ENCODE measurements at regions not wholly inside any gene's neighbourhood (a gene's known extent, or its start where the extent isn't known, plus 50 kb on each side); places are given as distances from the start of the nearest gene placed in this dataset.
"Not testable (repeated sequence)": the region's sequence is repeated elsewhere in the genome, so short reads cannot be mapped to it uniquely, and the experiment has no call there.

- FAIRE-seq: no peak
- no peak for DNase-seq (ENCODE audit: insufficient read length, low spot score)
Observed at GRCh38 chr2:62335612-62336011, 139.7 kb downstream of the B3GNT2 start.

- FAIRE-seq (peak; percentile 85), DNase-seq (ENCODE audit: insufficient read length, low spot score) (no peak)
Observed at GRCh38 chr2:62334440-62335058, 138.6 kb downstream of the B3GNT2 start.

- DNase-seq (ENCODE audit: insufficient read length, low spot score): no peak
- FAIRE-seq: no peak
Observed at GRCh38 chr2:62334009-62334408, 138.1 kb downstream of the B3GNT2 start.

- FAIRE-seq: no peak
Observed at GRCh38 chr2:62330959-62331358, 135.0 kb downstream of the B3GNT2 start.

GRCh38 chr2:62329797-62330196, 133.9 kb downstream of the B3GNT2 start:
- no peak for DNase-seq (ENCODE audit: insufficient read length, low spot score)
- FAIRE-seq: no peak

More at GRCh38 chr2:62330959-62331358, 135.0 kb downstream of the B3GNT2 start:
- DNase-seq (ENCODE audit: insufficient read length, low spot score): no peak

- DNase-seq (ENCODE audit: insufficient read length, low spot score): no peak
- FAIRE-seq: no peak
Observed at GRCh38 chr2:62326735-62327134, 130.8 kb downstream of the B3GNT2 start.

GRCh38 chr2:62325398-62325797, 129.5 kb downstream of the B3GNT2 start:
- DNase-seq (ENCODE audit: insufficient read length, low spot score) (no peak), FAIRE-seq (no peak)

GRCh38 chr2:62321380-62322289, 125.7 kb downstream of the B3GNT2 start:
- DNase-seq (ENCODE audit: insufficient read length, low spot score) (no peak), FAIRE-seq (peak; percentile 33)

GRCh38 chr2:62320657-62321357, 124.9 kb downstream of the B3GNT2 start:
- FAIRE-seq (peak; percentile 23), DNase-seq (ENCODE audit: insufficient read length, low spot score) (no peak)

- not testable (repeated sequence) for DNase-seq (ENCODE audit: insufficient read length, low spot score); FAIRE-seq
Observed at GRCh38 chr2:62320137-62320536, 124.2 kb downstream of the B3GNT2 start.

- peak; percentile 70 for FAIRE-seq
- DNase-seq (ENCODE audit: insufficient read length, low spot score): no peak
Observed at GRCh38 chr2:62319070-62319469, 123.2 kb downstream of the B3GNT2 start.

GRCh38 chr2:62315476-62315875, 119.6 kb downstream of the B3GNT2 start:
- DNase-seq (ENCODE audit: insufficient read length, low spot score) (no peak), FAIRE-seq (no peak)

- DNase-seq (ENCODE audit: insufficient read length, low spot score): no peak
- FAIRE-seq: no peak
Observed at GRCh38 chr2:62314291-62314690, 118.4 kb downstream of the B3GNT2 start.

GRCh38 chr2:62313449-62314227, 117.7 kb downstream of the B3GNT2 start:
- FAIRE-seq: peak; percentile 94
- no peak for DNase-seq (ENCODE audit: insufficient read length, low spot score)

- peak; percentile 94 for FAIRE-seq
- DNase-seq (ENCODE audit: insufficient read length, low spot score): no peak
Observed at GRCh38 chr2:62309465-62310091, 113.7 kb downstream of the B3GNT2 start.

- FAIRE-seq: no peak
- DNase-seq (ENCODE audit: insufficient read length, low spot score): no peak
Observed at GRCh38 chr2:62309081-62309464, 113.2 kb downstream of the B3GNT2 start.

GRCh38 chr2:62307469-62308389, 111.8 kb downstream of the B3GNT2 start:
- no peak for DNase-seq (ENCODE audit: insufficient read length, low spot score)
- FAIRE-seq: no peak

- no peak for DNase-seq (ENCODE audit: insufficient read length, low spot score)
- FAIRE-seq: peak; percentile 84
Observed at GRCh38 chr2:62306751-62307468, 111.0 kb downstream of the B3GNT2 start.
